ENCODE measurements at regions not wholly inside any gene's neighbourhood (a gene's known extent, or its start where the extent isn't known, plus 50 kb on each side); places are given as distances from the start of the nearest gene placed in this dataset.

DNA sequence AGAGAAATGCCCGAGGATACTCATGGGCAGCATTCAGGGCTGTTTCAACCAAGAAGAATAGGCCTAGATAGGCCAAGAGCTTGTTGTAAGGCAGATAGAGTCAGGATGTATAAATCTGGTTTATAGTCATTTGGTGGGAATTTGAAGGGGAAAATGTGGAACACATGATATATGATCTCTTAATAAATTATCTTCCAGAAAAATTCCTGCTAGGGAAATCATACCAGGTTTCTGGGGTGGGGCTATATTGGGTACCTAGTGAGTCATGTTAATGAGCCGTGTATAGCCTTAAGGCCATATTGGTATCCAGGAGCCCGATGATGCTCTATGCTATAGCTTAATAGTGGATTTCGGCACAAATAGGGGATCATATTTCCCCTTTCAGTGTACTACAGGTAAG lies 51.5 kb upstream of the HTR2A start:
- TF ChIP-seq, protein P1, sequence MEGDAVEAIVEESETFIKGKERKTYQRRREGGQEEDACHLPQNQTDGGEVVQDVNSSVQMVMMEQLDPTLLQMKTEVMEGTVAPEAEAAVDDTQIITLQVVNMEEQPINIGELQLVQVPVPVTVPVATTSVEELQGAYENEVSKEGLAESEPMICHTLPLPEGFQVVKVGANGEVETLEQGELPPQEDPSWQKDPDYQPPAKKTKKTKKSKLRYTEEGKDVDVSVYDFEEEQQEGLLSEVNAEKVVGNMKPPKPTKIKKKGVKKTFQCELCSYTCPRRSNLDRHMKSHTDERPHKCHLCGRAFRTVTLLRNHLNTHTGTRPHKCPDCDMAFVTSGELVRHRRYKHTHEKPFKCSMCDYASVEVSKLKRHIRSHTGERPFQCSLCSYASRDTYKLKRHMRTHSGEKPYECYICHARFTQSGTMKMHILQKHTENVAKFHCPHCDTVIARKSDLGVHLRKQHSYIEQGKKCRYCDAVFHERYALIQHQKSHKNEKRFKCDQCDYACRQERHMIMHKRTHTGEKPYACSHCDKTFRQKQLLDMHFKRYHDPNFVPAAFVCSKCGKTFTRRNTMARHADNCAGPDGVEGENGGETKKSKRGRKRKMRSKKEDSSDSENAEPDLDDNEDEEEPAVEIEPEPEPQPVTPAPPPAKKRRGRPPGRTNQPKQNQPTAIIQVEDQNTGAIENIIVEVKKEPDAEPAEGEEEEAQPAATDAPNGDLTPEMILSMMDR (IDR thresholded peaks at IDR 0.05) = no peak
- TF ChIP-seq POLR2A (IDR thresholded peaks at IDR 0.05) = no peak
- TF ChIP-seq POLR2AphosphoS5 (IDR thresholded peaks at IDR 0.05) = no peak
- no peak for TF ChIP-seq EP300 (IDR thresholded peaks at IDR 0.05)

Measured in sigmoid colon (tissue), 4 donors.